ENCODE measurements at regions not wholly inside any gene's neighbourhood (a gene's known extent, or its start where the extent isn't known, plus 50 kb on each side); places are given as distances from the start of the nearest gene placed in this dataset.
"Not testable (repeated sequence)": the region's sequence is repeated elsewhere in the genome, so short reads cannot be mapped to it uniquely, and the experiment has no call there.

DNA sequence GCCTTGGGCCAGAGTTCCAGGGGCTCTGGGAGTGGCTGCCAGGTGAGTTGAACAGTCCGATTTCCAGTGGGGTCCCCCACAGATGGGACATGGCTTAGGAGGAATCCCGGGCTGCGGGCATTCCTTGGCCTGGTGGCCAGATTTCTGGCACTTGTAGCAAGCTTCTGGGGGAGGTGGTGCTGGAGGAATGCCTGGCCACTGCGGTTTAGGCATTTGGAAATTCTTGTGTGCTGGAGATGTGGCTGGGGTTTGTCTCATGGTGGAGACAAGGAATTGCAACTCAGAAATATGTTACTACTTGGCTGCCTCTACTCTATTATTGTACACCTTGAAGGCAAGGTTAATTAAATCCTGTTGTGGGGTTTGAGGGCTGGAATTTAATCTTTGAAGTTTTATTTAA, 779.8 kb downstream of the UQCRFS1 start:
- H3K27me3 ChIP-seq (ENCODE audit: control insufficient read depth, insufficient read depth, low read length), result not testable (repeated sequence)

DNA sequence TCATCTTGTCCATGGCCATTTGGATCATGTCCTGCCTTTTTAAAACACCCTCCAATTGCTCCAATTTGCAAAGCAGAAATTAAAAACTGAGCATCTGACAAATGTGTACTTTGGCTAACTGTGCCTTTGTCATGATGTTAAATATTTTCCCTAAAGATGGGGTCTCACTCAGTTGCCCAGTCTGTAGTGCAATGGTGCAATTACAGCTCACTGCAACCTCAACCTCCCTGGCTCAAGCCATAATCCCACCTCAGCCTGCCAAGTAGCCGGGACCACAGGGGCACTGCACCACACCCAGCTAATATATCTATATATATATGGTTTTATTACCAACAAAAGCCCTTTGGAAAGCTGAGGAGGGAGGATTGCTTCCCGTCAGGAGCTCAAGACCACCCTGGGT, 782.7 kb downstream of the UQCRFS1 start:
- H3K27me3 ChIP-seq (ENCODE audit: control insufficient read depth, insufficient read depth, low read length), result no peaks in the 10 kb centered on the region
- DNase-seq (ENCODE audit: low read depth, low spot score), result no peak
- WGBS (ENCODE audit: insufficient coverage, insufficient read length), result no CpG with 5 or more reads among the region's 2 CpGs

More for the DNA sequence above, 779.8 kb downstream of the UQCRFS1 start:
- DNase-seq (ENCODE audit: low read depth, low spot score); H3K4me1 ChIP-seq (ENCODE audit: control insufficient read depth, insufficient read depth, low read length); H3K9me3 ChIP-seq (ENCODE audit: control insufficient read depth, insufficient read depth, low read length); H3K36me3 ChIP-seq (ENCODE audit: control insufficient read depth, insufficient read depth, low read length); H3K4me3 ChIP-seq (ENCODE audit: low read length); H3K27ac ChIP-seq (ENCODE audit: low read length): not testable (repeated sequence)
- no CpG with 5 or more reads among the region's 4 CpGs for WGBS (ENCODE audit: insufficient coverage, insufficient read length)

DNA sequence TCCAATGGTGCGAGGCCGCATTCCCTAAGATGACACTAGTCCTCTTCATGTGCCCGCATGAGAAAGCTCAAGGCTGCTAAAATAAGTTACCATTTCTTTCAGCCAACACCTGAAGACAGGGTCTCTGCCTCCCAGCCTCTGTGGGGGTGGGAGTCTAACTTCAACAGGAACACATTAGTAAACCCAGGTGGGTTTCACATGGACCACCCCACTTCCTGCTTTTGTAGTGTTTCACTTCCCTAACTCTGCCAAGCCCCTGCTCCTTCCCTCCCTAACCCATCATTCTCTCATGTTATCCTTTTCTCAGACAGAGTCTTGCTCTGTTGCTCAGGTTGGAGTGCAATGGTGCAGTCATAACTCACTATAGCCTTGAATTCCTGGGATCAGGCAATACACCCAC, 783.6 kb downstream of the UQCRFS1 start:
- no peaks in the 10 kb centered on the region for H3K9me3 ChIP-seq (ENCODE audit: control insufficient read depth, insufficient read depth, low read length)
- peaks cover 3% of the 10 kb centered on the region; the same call in 1 of the 2 replicates for H3K4me1 ChIP-seq (ENCODE audit: control insufficient read depth, insufficient read depth, low read length)
- H3K4me3 ChIP-seq (ENCODE audit: low read length), result no peak overlapping the region
- no peak overlapping the region for H3K27ac ChIP-seq (ENCODE audit: low read length)
- no peaks in the 10 kb centered on the region for H3K27me3 ChIP-seq (ENCODE audit: control insufficient read depth, insufficient read depth, low read length)
- no peaks in the 10 kb centered on the region for H3K36me3 ChIP-seq (ENCODE audit: control insufficient read depth, insufficient read depth, low read length)
- no peak for DNase-seq (ENCODE audit: low read depth, low spot score)
- no CpG with 5 or more reads among the region's 3 CpGs for WGBS (ENCODE audit: insufficient coverage, insufficient read length)

More for the DNA sequence above, 782.7 kb downstream of the UQCRFS1 start:
- Histone ChIP-seq H3K9me3 (ENCODE audit: control insufficient read depth, insufficient read depth, low read length) (no peaks in the 10 kb centered on the region; the same call in 1 of the 2 replicates), H3K27ac (ENCODE audit: low read length) (no peak overlapping the region), H3K4me3 (ENCODE audit: low read length) (no peak overlapping the region), H3K4me1 (ENCODE audit: control insufficient read depth, insufficient read depth, low read length) (peaks cover 3% of the 10 kb centered on the region; the same call in 1 of the 2 replicates), H3K36me3 (ENCODE audit: control insufficient read depth, insufficient read depth, low read length) (no peaks in the 10 kb centered on the region)

DNA sequence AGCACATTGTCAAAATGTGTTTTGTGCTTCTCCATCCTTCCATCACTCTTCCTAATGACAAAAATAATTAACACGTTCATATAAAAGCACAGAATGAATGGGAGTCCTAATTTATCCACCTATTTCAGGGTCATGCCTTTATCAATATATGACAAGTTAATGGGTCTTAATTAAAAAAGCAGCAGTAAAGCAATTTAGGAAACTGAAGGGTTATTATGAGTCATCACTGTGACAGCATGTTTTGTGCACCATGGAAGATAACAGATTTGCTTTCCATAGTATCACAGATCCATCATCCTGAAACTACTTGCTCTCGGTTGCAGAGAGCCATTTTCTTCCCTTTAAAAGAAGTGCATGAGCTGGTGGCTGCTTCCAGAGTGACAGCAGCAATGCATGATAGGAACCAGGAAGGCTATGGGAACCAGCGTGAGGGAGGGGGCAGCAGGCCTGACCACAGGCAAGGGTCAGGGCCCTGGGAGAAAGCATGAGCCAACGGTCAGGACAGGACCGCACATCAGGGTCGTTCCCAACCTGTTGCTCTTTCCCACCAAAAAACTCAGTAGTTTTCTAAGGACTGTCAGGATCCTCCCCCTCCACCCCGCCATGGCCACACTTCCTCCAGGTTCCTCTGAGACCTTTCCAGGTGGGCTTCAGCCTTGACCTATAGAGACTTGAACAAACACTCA, 784.1 kb downstream of the UQCRFS1 start:
- Histone ChIP-seq H3K27me3 (ENCODE audit: control insufficient read depth, insufficient read depth, low read length) (no peaks in the 10 kb centered on the region), H3K9me3 (ENCODE audit: control insufficient read depth, insufficient read depth, low read length) (no peaks in the 10 kb centered on the region), H3K4me3 (ENCODE audit: low read length) (no peak overlapping the region), H3K4me1 (ENCODE audit: control insufficient read depth, insufficient read depth, low read length) (peaks cover 5% of the 10 kb centered on the region), H3K27ac (ENCODE audit: low read length) (no peak overlapping the region), H3K36me3 (ENCODE audit: control insufficient read depth, insufficient read depth, low read length) (no peaks in the 10 kb centered on the region)
- no CpG with 5 or more reads among the region's 7 CpGs for WGBS (ENCODE audit: insufficient coverage, insufficient read length)
- DNase-seq (ENCODE audit: low read depth, low spot score), result no peak

DNA sequence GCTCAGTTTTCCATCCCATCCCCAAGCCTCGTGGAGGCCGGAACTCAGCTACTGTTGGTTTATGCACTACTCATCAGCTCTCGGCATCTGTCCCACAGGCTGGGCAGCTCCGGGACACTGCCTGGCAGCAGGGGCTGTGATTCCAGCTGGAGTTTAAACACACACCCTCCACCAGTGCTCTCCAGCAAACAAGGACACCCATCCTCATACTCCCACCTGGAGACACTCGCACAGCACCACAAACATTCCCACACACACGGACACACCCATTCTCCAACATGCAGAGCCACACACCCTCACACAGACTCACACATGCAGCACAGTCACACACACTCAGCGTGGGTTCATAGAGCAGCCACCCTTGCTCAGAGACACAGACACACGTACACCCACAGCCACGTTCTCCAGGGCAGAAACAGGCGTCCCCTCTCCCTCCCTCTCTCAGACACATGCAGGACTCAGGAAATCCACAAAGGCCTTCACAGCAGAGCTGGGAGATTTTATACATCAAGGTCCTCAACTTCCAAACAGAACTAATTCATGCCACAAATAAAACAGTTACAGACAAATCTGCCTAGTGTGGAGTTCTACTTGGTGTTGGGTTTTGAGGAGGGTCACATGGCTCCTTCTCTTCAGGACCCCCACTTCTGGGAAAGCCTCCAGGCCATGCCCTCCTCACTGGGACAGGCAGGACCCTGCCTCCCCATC, 785.4 kb downstream of the UQCRFS1 start:
- Histone ChIP-seq H3K27me3 (ENCODE audit: control insufficient read depth, insufficient read depth, low read length) (no peaks in the 10 kb centered on the region), H3K9me3 (ENCODE audit: control insufficient read depth, insufficient read depth, low read length) (no peaks in the 10 kb centered on the region), H3K4me3 (ENCODE audit: low read length) (no peak overlapping the region), H3K27ac (ENCODE audit: low read length) (no peak overlapping the region), H3K36me3 (ENCODE audit: control insufficient read depth, insufficient read depth, low read length) (no peaks in the 10 kb centered on the region), H3K4me1 (ENCODE audit: control insufficient read depth, insufficient read depth, low read length) (peaks cover 6% of the 10 kb centered on the region)
- DNase-seq (ENCODE audit: low read depth, low spot score), result no peak
- no CpG with 5 or more reads among the region's 10 CpGs for WGBS (ENCODE audit: insufficient coverage, insufficient read length)

DNA sequence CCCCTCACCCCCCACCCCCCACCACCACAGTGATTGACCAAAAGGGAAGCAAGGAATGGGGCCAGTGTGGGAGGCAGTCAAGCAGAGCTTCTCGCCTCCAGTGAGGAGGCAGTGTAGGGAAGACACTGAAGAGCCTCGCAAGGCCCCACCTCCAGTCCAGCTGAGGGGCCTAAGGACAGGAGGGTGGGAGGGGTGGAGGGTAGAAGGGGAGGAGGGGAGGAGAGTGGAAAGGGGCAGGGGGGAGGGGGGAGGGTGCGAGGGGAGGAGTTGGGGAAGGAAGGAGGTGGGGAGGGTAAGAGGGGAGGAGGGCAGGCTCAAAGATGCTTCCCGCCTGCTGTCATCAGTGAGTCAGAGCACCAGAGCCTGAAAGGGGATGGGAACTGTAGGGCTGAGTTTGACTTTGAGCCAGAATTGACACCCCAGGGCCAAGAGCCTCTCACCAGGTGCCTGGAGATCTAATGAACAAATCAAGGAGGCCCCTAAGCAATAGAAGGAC, 786.2 kb downstream of the UQCRFS1 start:
- no peak for DNase-seq (ENCODE audit: low read depth, low spot score)
- Histone ChIP-seq H3K27ac (ENCODE audit: low read length) (no peak overlapping the region), H3K36me3 (ENCODE audit: control insufficient read depth, insufficient read depth, low read length) (no peaks in the 10 kb centered on the region), H3K4me3 (ENCODE audit: low read length) (no peak overlapping the region), H3K9me3 (ENCODE audit: control insufficient read depth, insufficient read depth, low read length) (no peaks in the 10 kb centered on the region), H3K27me3 (ENCODE audit: control insufficient read depth, insufficient read depth, low read length) (no peaks in the 10 kb centered on the region), H3K4me1 (ENCODE audit: control insufficient read depth, insufficient read depth, low read length) (peaks cover 6% of the 10 kb centered on the region)
- whole genome bisulfite sequencing (ENCODE audit: insufficient coverage, insufficient read length), result no CpG with 5 or more reads among the region's 4 CpGs

DNA sequence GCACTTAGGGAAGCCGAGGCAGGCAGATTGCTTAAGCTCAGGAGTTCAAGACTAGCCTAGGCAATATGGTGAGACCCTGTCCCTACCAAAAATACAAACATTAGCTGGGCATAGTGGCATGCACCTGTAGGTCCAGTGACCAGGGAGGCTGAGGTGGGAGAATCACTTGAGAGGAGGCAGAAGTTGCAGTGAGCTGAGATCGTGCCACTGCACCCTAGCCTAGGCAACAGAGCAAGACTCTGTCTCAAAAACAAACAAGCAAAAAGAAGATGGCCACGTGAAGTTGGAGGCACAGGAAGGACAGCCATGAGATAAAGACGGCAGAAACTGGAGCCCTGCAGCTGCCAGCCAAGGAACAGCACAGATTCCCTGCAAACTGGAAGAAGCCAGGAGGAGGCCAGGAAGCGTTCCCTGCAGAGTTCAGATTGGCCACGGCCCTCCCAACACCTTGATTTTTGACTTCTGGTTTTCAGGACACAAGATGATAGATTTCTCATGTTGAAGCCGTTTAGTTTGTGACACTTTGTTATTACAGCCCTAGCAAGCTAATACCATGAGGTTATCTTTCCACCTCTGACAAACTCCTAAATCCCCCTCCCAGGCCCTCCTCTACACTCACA, 786.7 kb downstream of the UQCRFS1 start:
- Histone ChIP-seq H3K36me3 (ENCODE audit: control insufficient read depth, insufficient read depth, low read length) (no peaks in the 10 kb centered on the region), H3K9me3 (ENCODE audit: control insufficient read depth, insufficient read depth, low read length) (no peaks in the 10 kb centered on the region), H3K4me1 (ENCODE audit: control insufficient read depth, insufficient read depth, low read length) (peaks cover 6% of the 10 kb centered on the region), H3K27ac (ENCODE audit: low read length) (no peak overlapping the region), H3K27me3 (ENCODE audit: control insufficient read depth, insufficient read depth, low read length) (no peaks in the 10 kb centered on the region), H3K4me3 (ENCODE audit: low read length) (no peak overlapping the region)
- no peak for DNase-seq (ENCODE audit: low read depth, low spot score)
- WGBS (ENCODE audit: insufficient coverage, insufficient read length), result no CpG with 5 or more reads among the region's 7 CpGs

DNA sequence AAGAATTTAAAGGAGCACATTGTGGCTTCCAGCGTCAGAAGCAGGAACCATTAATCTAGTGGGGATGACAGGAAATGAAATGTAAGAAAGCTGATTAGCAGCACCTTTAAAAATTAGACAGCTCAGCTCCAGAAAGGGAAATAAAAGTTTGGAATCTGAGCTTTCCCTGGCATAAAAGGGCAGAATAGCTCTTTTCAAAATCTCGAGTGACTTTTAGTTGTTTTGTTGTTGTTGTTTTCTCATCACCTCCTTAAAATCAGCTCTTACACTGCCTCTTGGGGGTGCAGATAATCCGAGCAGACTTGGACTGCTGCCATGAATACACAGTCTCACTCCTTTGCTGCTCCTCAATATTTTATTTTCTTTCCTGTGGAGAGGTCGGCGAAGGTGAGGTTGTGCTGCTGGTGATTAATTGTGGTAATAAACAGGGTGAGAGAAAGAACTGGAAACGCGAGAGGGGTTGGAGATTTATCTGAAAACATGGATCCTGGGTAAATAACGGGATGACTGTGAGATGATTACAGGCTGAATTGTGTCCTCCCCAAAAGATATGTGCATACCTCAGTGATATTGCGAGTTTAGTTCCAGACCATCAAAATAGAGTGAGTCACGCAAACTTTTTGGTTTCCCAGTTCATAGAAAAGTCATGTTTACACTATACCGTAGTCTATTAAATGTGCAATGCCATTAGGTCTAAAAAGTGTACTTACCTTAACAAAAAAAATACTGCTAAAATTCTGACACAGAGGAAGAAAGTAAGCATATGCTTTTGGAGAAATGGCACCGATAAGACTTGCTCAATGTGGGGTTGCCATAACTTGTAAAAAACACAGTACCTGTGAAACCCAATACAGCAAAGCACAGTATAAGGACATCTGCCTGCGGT, 787.7 kb downstream of the UQCRFS1 start:
- Histone ChIP-seq H3K4me3 (ENCODE audit: low read length) (no peak overlapping the region), H3K27ac (ENCODE audit: low read length) (no peak overlapping the region), H3K9me3 (ENCODE audit: control insufficient read depth, insufficient read depth, low read length) (no peaks in the 10 kb centered on the region), H3K36me3 (ENCODE audit: control insufficient read depth, insufficient read depth, low read length) (no peaks in the 10 kb centered on the region), H3K27me3 (ENCODE audit: control insufficient read depth, insufficient read depth, low read length) (no peaks in the 10 kb centered on the region), H3K4me1 (ENCODE audit: control insufficient read depth, insufficient read depth, low read length) (peaks cover 3% of the 10 kb centered on the region)
- DNase-seq (ENCODE audit: low read depth, low spot score), result no peak
- 100% methylated on average over 2 of the region's 13 CpGs for WGBS (ENCODE audit: insufficient coverage, insufficient read length)

DNA sequence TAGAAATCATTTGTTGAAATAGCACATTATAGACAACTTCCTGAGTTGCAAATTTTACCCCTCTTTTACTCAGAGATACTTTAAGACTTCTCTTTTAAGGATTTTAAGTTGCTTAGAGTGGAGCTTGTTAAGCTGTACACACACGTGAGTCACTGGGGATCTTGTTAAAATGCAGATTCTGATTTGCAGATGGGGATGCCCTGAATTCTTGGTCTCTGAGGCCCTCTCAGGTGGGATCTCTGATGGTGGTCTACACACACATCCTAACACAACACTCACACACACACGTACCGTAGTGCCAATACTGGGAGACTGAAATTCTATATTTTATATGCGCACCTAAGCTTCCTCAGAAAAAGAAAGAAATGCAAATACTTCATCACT, 788.3 kb downstream of the UQCRFS1 start:
- no CpG with 5 or more reads among the region's 4 CpGs for WGBS (ENCODE audit: insufficient coverage, insufficient read length)
- DNase-seq (ENCODE audit: low read depth, low spot score), result no peak
- no peak overlapping the region for H3K27ac ChIP-seq (ENCODE audit: low read length)
- no peaks in the 10 kb centered on the region for H3K27me3 ChIP-seq (ENCODE audit: control insufficient read depth, insufficient read depth, low read length)
- no peak overlapping the region for H3K4me3 ChIP-seq (ENCODE audit: low read length)
- no peaks in the 10 kb centered on the region for H3K9me3 ChIP-seq (ENCODE audit: control insufficient read depth, insufficient read depth, low read length)
- H3K4me1 ChIP-seq (ENCODE audit: control insufficient read depth, insufficient read depth, low read length), result peaks cover 3% of the 10 kb centered on the region
- H3K36me3 ChIP-seq (ENCODE audit: control insufficient read depth, insufficient read depth, low read length), result no peaks in the 10 kb centered on the region

DNA sequence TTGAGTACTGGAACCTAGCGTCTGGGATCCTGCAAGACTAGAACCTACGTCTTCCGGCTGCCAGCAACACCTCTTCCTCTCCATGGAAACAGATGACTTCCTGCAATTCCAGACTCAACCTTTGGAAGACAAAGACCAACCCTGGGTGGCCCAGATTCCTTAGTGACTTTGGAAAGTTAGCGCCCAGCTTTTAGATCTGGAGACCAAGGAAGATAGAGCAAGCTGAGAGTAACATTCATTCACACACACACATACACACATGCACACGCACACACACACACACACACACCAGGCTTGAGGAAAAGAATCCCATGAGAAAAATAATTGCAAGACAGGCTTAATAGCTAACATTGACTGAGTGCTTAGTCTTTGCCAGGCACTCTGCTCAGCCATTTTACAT, 788.9 kb downstream of the UQCRFS1 start:
- no peak overlapping the region for H3K27ac ChIP-seq (ENCODE audit: low read length)
- no CpG with 5 or more reads among the region's 5 CpGs for WGBS (ENCODE audit: insufficient coverage, insufficient read length)
- no peaks in the 10 kb centered on the region for H3K9me3 ChIP-seq (ENCODE audit: control insufficient read depth, insufficient read depth, low read length)
- H3K4me1 ChIP-seq (ENCODE audit: control insufficient read depth, insufficient read depth, low read length), result peaks cover 3% of the 10 kb centered on the region
- no peak overlapping the region for H3K4me3 ChIP-seq (ENCODE audit: low read length)
- no peaks in the 10 kb centered on the region for H3K36me3 ChIP-seq (ENCODE audit: control insufficient read depth, insufficient read depth, low read length)
- peak; percentile 66 for DNase-seq (ENCODE audit: low read depth, low spot score)
- H3K27me3 ChIP-seq (ENCODE audit: control insufficient read depth, insufficient read depth, low read length), result no peaks in the 10 kb centered on the region

Measured in iPS DF 6.9 (cell line).